MV-4-11 (cell line): ENCODE measurements at regions not wholly inside any gene's neighbourhood (a gene's known extent, or its start where the extent isn't known, plus 50 kb on each side); places are given as distances from the start of the nearest gene placed in this dataset.

Source experiments
- DNase-seq: peaks from one replicate; lab custom pipeline; 2025; lab: John Stamatoyannopoulos, UW

- no peak for DNase-seq
Measured at GRCh38 chr7:37504801-37505200, 56.1 kb upstream of the ELMO1 start.

GRCh38 chr7:37505750-37506353, 57.2 kb upstream of the ELMO1 start:
- no peak for DNase-seq

GRCh38 chr7:37508118-37508517, 59.5 kb upstream of the ELMO1 start:
- DNase-seq = no peak

GRCh38 chr7:37510043-37510634, 61.5 kb upstream of the ELMO1 start:
- DNase-seq = peak; percentile 7

GRCh38 chr7:37511915-37512314, 63.3 kb upstream of the ELMO1 start:
- DNase-seq = no peak

GRCh38 chr7:37514497-37514896, 65.8 kb upstream of the ELMO1 start:
- no peak for DNase-seq

- DNase-seq = no peak
Measured at GRCh38 chr7:37516664-37517063, 68.0 kb upstream of the ELMO1 start.

GRCh38 chr7:37518266-37518665, 69.6 kb upstream of the ELMO1 start:
- DNase-seq = no peak

- no peak for DNase-seq
Measured at GRCh38 chr7:37524056-37524455, 75.4 kb upstream of the ELMO1 start.

- DNase-seq = no peak
Measured at GRCh38 chr7:37524797-37525196, 76.1 kb upstream of the ELMO1 start.

- DNase-seq = no peak
Measured at GRCh38 chr7:37526623-37527022, 78.0 kb upstream of the ELMO1 start.

GRCh38 chr7:37527109-37527508, 78.4 kb upstream of the ELMO1 start:
- no peak for DNase-seq

GRCh38 chr7:37531225-37531624, 82.6 kb upstream of the ELMO1 start:
- DNase-seq = peak; percentile 25

GRCh38 chr7:37532636-37533035, 84.0 kb upstream of the ELMO1 start:
- DNase-seq = no peak

- DNase-seq = no peak
Measured at GRCh38 chr7:37534893-37535610, 86.4 kb upstream of the ELMO1 start.

GRCh38 chr7:37535841-37536240, 87.2 kb upstream of the ELMO1 start:
- DNase-seq = no peak

- DNase-seq = peak; percentile 15
Measured at GRCh38 chr7:37536706-37537105, 88.0 kb upstream of the ELMO1 start.

- DNase-seq = no peak
Measured at GRCh38 chr7:37537439-37537838, 88.8 kb upstream of the ELMO1 start.

GRCh38 chr7:37538945-37539344, 90.3 kb upstream of the ELMO1 start:
- DNase-seq = no peak

GRCh38 chr7:37540917-37541316, 92.3 kb upstream of the ELMO1 start:
- DNase-seq = no peak

- no peak for DNase-seq
Measured at GRCh38 chr7:37541810-37542443, 93.3 kb upstream of the ELMO1 start.

- DNase-seq = no peak
Measured at GRCh38 chr7:37545619-37546534, 97.2 kb upstream of the ELMO1 start.
